ENCODE measurements at regions not wholly inside any gene's neighbourhood (a gene's known extent, or its start where the extent isn't known, plus 50 kb on each side); places are given as distances from the start of the nearest gene placed in this dataset.

DNA sequence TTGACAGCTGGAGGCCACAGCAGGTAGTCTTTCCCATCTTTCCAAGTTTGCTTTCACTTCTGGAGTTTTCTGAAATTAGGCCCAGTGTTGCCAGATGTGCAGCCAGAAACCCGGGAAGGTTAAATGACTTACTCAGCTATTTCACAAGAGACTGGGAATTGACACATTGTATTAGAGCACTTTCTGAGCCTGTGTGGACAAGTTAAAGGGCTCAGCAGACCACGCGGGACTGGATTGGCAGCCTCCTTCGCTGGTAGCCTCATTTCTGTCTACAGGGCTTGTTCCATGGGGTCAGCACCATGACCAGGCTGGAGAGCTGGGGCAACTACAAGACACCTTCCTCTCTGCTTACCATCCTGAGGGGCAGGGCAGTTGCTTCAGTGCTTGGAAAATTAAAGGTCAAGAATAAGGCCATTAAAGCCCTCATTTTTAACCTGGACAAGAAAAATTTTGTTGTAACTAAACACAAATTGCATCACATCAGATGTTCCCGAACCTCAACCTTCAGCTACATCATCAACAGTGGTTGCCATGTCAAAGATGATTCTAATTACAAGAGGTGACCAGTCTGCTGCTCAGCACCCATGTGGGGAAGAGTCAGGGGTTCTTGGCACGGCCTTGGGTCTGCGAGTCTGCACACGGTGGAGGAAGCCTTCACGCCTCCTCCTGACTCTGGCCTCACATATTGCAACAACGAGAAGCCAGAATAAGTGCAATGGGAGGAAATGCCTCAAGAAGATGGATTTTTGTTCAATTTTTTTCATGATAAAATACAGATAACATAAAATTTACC lies 279.5 kb upstream of the RAB6C start:
- no peak overlapping the region for H3K27ac Mint-ChIP-seq
- H3K4me1 Mint-ChIP-seq: peaks cover 11% of the 10 kb centered on the region
- H3K27me3 Mint-ChIP-seq (ENCODE audit: low read depth): peaks cover 4% of the 10 kb centered on the region
- no peak overlapping the region for H3K4me3 Mint-ChIP-seq
- no peaks in the 10 kb centered on the region for H3K36me3 Mint-ChIP-seq (ENCODE audit: low read depth)
- TF ChIP-seq, protein P1, sequence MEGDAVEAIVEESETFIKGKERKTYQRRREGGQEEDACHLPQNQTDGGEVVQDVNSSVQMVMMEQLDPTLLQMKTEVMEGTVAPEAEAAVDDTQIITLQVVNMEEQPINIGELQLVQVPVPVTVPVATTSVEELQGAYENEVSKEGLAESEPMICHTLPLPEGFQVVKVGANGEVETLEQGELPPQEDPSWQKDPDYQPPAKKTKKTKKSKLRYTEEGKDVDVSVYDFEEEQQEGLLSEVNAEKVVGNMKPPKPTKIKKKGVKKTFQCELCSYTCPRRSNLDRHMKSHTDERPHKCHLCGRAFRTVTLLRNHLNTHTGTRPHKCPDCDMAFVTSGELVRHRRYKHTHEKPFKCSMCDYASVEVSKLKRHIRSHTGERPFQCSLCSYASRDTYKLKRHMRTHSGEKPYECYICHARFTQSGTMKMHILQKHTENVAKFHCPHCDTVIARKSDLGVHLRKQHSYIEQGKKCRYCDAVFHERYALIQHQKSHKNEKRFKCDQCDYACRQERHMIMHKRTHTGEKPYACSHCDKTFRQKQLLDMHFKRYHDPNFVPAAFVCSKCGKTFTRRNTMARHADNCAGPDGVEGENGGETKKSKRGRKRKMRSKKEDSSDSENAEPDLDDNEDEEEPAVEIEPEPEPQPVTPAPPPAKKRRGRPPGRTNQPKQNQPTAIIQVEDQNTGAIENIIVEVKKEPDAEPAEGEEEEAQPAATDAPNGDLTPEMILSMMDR (IDR thresholded peaks at IDR 0.05; ENCODE audit: unreplicated experiment in 3 of 3): no peak
- H3K9me3 Mint-ChIP-seq: peaks cover 23% of the 10 kb centered on the region

DNA sequence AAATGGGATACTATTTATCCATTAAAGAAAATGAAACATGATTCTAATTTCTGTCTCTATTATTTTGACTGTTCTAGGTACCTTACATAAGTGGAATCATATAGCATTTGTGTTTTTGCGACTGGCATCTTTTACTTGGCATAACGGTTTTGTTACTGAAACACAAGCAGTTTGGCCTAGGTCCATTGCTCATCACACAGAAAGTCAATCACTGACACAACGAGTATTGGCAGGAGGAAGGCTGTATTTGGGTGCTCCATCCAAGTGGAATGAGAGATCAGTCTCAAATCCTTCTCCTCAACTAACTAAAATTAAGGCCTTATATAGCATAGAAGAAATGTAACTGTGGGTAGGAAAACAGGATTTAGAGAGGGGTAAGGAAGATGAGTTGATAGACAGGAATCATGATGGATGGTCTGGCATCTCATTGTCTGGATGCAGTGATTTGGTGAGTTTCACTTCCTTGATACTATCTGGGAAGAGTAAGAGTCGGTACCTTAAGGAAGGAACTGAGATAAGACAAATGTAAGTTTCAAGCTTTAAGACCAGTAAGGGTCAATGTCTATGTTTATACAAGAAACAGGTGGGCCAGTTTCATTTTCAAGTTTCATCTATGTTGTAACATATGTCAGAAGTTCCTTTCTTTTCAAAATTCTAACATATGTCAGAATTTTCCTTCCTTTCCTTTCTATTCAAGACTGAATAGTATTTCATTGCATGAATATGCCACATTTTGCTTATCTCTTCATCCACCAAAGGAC lies 276.9 kb upstream of the RAB6C start:
- no peaks in the 10 kb centered on the region for H3K36me3 Mint-ChIP-seq (ENCODE audit: low read depth)
- no peak overlapping the region for H3K27ac Mint-ChIP-seq
- H3K27me3 Mint-ChIP-seq (ENCODE audit: low read depth): peaks cover 4% of the 10 kb centered on the region
- peaks cover 19% of the 10 kb centered on the region for H3K9me3 Mint-ChIP-seq
- no peak overlapping the region for H3K4me3 Mint-ChIP-seq
- TF ChIP-seq, protein P1 (IDR thresholded peaks at IDR 0.05; ENCODE audit: unreplicated experiment in 3 of 3): no peak
- H3K4me1 Mint-ChIP-seq: peaks cover 11% of the 10 kb centered on the region

DNA sequence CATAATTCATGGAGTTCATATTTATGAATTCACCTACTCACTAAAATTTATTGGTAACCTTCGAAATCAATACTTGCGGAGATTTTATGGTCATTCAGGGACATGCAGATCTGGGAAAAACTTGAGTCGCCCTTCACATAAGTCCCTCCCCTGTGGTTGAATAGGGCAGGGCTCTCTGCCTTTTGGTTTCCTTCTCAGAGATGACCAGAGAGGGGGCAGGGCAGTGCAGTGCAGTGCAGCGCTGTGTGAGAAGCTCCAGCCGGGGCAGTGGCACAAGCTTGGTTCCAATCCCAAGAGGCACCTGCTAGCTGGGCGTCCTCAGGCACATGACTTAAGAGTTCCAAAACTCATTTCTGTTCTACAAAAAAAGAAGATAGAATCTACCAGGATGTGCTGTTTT lies 274.4 kb upstream of the RAB6C start:
- peaks cover 11% of the 10 kb centered on the region for H3K4me1 Mint-ChIP-seq
- peaks cover 19% of the 10 kb centered on the region for H3K9me3 Mint-ChIP-seq
- H3K36me3 Mint-ChIP-seq (ENCODE audit: low read depth): no peaks in the 10 kb centered on the region
- H3K4me3 Mint-ChIP-seq: no peak overlapping the region
- peaks cover 3% of the 10 kb centered on the region for H3K27me3 Mint-ChIP-seq (ENCODE audit: low read depth)
- no peak overlapping the region for H3K27ac Mint-ChIP-seq
- TF ChIP-seq, protein P1 (IDR thresholded peaks at IDR 0.05; ENCODE audit: unreplicated experiment in 3 of 3): no peak

DNA sequence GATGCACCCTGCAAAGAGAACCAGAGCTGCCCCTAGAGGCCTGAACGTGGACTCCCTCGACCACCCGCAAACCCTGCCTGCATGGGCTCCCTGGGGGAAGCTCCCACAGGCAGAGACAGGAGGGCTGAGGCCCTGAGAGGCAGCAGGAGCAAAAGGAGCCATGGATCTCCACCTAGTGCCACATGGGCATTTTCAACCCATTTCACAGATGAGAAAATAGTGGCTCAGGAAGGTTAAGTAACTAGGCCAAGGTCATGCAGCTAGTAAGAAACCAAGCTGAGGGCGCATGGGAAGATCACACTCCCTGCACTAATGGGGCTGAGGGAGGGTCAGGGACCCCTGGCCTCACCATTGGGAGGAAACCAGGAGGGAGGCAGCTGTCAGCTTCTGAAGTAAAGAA lies 271.7 kb upstream of the RAB6C start:
- Mint-ChIP-seq H3K9me3 (peaks cover 14% of the 10 kb centered on the region), H3K4me3 (no peak overlapping the region), H3K4me1 (peaks cover 17% of the 10 kb centered on the region), H3K36me3 (ENCODE audit: low read depth) (no peaks in the 10 kb centered on the region), H3K27me3 (ENCODE audit: low read depth) (peaks cover 3% of the 10 kb centered on the region), H3K27ac (peak overlapping the region in 1 of 3 experiments; percentile 28)
- TF ChIP-seq, protein P1 (IDR thresholded peaks at IDR 0.05; ENCODE audit: unreplicated experiment in 3 of 3): no peak

DNA sequence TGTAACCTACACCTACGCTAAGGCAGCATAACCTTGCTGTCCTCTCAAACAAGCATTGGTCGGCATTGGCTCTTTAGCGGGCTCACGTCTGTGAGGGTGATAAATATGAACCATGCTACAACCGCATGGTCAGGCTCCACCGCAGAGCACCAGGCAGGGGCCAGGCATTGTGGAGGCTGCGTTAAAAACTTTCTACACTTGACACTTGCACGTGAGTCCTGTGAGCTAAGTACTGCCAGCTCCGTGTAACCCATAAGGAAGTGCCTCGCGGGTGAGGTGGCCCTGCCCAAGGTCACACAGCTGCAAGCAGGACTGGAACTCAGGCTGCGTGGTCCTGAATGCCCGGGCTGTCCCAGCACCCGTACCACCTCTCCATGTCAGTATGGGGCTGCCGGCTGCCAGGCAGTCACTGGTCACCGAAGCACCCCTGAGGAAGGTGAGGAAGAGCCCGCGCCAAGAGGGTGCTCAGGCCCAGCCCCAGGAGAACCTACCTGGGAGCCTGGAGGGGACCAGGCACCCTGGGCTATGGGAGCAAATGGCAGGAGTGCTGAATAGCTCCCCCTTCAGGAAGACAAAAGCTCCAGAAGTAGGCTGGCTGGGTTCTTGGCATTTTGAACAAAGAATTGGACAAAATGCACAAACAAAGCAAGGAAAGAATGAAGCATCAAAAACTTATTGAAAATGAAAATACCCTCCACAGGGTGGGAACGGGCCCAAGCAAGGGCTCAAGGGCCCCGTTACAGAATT lies 271.1 kb upstream of the RAB6C start:
- H3K27me3 Mint-ChIP-seq (ENCODE audit: low read depth): peaks cover 3% of the 10 kb centered on the region
- H3K27ac Mint-ChIP-seq: peak overlapping the region in 2 of 3 experiments; percentile 26 to 64
- TF ChIP-seq, protein P1 (IDR thresholded peaks at IDR 0.05; ENCODE audit: unreplicated experiment in 3 of 3): no peak
- H3K4me1 Mint-ChIP-seq: peaks cover 17% of the 10 kb centered on the region
- H3K4me3 Mint-ChIP-seq: no peak overlapping the region
- peaks cover 11% of the 10 kb centered on the region for H3K9me3 Mint-ChIP-seq
- no peaks in the 10 kb centered on the region for H3K36me3 Mint-ChIP-seq (ENCODE audit: low read depth)

All from nephron (organoid).